Gastrocnemius medialis (tissue), 4 donors: ENCODE measurements at regions not wholly inside any gene's neighbourhood (a gene's known extent, or its start where the extent isn't known, plus 50 kb on each side); places are given as distances from the start of the nearest gene placed in this dataset.
A peak's percentile ranks its signal among the peaks of the same experiment; 100 is the strongest.

ENCODE experiments used
- ATAC-seq, 2 donors: fragments of 150-250 bp; one replicate each; pipeline ENCODE4 v1.9.1; 2016
- DNase-seq, 2 donors: peaks; one replicate each; pipeline ENCODE4 v3.0.0-alpha.2; 2019
- H3K27ac ChIP-seq, 4 donors: fragments of 200-600 bp; sonication (generic); 1 replicate in 1 of 4; 2 replicates in 3 of 4; pipeline ENCODE4 v1.5.1; 2016 to 2018; ENCODE audit warnings: mild to moderate bottlenecking in 2 of 4, moderate library complexity in 1 of 4
- H3K27me3 ChIP-seq, 3 donors: fragments of 200-600 bp; sonication (generic) in 2 of 3; 1 replicate in 1 of 3; 2 replicates in 2 of 3; pipeline versions ENCODE4 v1.5.1 to v1.6.0; 2016 to 2019; ENCODE audit warnings: mild to moderate bottlenecking in 1 of 3, moderate library complexity in 1 of 3
- H3K36me3 ChIP-seq, 2 donors: fragments of 200-600 bp; sonication (generic) in 1 of 2; one replicate each; pipeline ENCODE4 v1.5.1; 2017 to 2018
- H3K4me1 ChIP-seq, 2 donors: fragments of 200-600 bp; sonication (generic) in 1 of 2; one replicate each; pipeline ENCODE4 v1.5.1; 2016 to 2017; ENCODE audit warnings: mild to moderate bottlenecking in 2 of 2
- H3K4me3 ChIP-seq, 4 donors: fragments of 200-600 bp; sonication (generic) in 3 of 4; 1 replicate in 1 of 4; 2 replicates in 3 of 4; pipeline ENCODE4 v1.5.1; 2016 to 2019; ENCODE audit warnings: mild to moderate bottlenecking in 2 of 4
- H3K9me3 ChIP-seq, 3 donors: fragments of 200-600 bp; sonication (generic) in 2 of 3; 1 replicate in 1 of 3; 2 replicates in 2 of 3; pipeline ENCODE4 v1.5.1; 2016 to 2019
- POLR2A ChIP-seq, 2 donors: fragments of 450-650 bp; IDR thresholded peaks; one replicate each; pipeline ENCODE4 v1.6.1; 2017; ENCODE audit warnings: antibody characterized with exemption in 2 of 2, mild to moderate bottlenecking in 2 of 2, moderate library complexity in 2 of 2
- in situ Hi-C, 4 donors: fragments of 200-750 bp; cut with MboI; loops; one replicate each; pipeline versions ENCODE4 v1.15.0 to v1.8.0; 2017; ENCODE audit warnings: low sequenced_read_pairs in 4 of 4
- intact Hi-C: fragments of 100-400 bp; cut with DNase I; formaldehyde crosslinking; loops from one replicate; pipeline ENCODE4 v1.15.1; 2023; ENCODE audit warnings: low total_unique reads
- TF ChIP-seq, protein P1 (sequence below), 5 experiments: fragments of 450-650 bp in 3 of 5; fragments of 200-600 bp in 2 of 5; sonication (generic) in 2 of 5; IDR thresholded peaks in 4 of 5; conservative IDR thresholded peaks in 1 of 5; 1 replicate in 4 of 5; 2 replicates in 1 of 5; pipeline ENCODE4 v1.5.1; 2016 to 2019; ENCODE audit warnings: antibody characterized with exemption in 5 of 5, mild to moderate bottlenecking in 3 of 5, moderate library complexity in 3 of 5

DNA sequence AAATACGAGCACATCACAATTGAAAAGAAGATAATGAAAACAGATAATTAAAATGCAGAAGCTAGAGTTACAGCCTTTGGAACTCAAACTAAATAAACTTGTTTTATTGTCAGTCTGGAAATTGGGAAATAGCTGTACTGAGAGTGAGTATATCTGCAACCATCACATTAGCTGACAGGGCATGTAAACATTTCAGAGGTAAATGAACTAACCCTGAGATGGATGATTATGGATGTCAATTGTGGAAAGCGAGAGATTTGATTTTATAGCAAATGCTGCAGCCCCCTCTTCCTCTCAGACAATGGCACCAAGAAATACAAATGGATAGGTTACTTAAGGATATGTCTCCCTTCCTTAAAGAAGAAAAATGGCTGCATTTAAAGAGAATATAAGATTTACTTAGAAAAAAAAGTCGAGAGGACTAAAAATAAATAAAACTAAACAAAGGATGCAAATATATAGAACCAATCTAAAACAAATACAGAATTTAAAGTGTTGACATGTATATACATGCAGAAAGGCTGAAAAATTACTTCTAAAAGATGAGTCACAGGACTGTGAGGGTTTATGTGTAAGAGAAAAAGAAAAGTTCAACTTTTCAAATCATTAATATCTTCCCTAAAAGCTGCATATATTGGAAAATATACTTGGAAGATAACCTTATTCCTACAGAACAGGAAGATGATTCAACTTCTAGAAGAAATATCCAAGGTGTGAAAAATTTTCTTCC, 120.3 kb upstream of the FLRT2 start:
- ATAC-seq (no peak), DNase-seq (no peak)
- H3K27me3 ChIP-seq = no peaks in the 10 kb centered on the region
- H3K9me3 ChIP-seq = no peaks in the 10 kb centered on the region
- TF ChIP-seq, protein P1, sequence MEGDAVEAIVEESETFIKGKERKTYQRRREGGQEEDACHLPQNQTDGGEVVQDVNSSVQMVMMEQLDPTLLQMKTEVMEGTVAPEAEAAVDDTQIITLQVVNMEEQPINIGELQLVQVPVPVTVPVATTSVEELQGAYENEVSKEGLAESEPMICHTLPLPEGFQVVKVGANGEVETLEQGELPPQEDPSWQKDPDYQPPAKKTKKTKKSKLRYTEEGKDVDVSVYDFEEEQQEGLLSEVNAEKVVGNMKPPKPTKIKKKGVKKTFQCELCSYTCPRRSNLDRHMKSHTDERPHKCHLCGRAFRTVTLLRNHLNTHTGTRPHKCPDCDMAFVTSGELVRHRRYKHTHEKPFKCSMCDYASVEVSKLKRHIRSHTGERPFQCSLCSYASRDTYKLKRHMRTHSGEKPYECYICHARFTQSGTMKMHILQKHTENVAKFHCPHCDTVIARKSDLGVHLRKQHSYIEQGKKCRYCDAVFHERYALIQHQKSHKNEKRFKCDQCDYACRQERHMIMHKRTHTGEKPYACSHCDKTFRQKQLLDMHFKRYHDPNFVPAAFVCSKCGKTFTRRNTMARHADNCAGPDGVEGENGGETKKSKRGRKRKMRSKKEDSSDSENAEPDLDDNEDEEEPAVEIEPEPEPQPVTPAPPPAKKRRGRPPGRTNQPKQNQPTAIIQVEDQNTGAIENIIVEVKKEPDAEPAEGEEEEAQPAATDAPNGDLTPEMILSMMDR (IDR thresholded peaks at IDR 0.05 in 4 of 5, conservative IDR thresholded peaks at IDR 0.05 in 1 of 5) = no peak
- no peak for TF ChIP-seq POLR2A (IDR thresholded peaks at IDR 0.05)
- H3K4me1 ChIP-seq = no peaks in the 10 kb centered on the region
- intact Hi-C loops (no loop called here), in situ Hi-C loops (no loop called here)
- H3K27ac ChIP-seq = no peak overlapping the region
- no peaks in the 10 kb centered on the region for H3K36me3 ChIP-seq
- H3K4me3 ChIP-seq = no peak overlapping the region

DNA sequence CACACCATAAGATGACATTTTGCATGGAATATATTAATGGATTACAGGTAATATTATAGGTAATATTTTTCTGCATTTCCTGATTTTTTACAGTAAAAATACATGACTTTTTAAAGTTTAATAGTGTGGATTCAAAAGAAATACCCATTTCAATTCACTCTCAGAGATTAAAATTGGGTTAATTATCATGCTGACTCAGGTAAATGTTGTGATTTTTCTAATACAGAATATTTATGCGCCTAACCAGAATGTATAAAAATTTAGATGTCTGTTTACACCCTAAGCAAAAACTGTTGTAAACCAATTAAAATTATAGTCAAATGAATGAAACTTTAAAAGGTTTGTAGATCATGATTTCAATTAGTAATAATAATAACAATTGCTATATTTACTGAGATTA, 117.2 kb upstream of the FLRT2 start:
- H3K36me3 ChIP-seq = no peaks in the 10 kb centered on the region
- H3K27ac ChIP-seq = no peak overlapping the region
- no peak for DNase-seq
- no peak for ATAC-seq
- no peak for TF ChIP-seq POLR2A (IDR thresholded peaks at IDR 0.05)
- TF ChIP-seq, protein P1 (IDR thresholded peaks at IDR 0.05 in 4 of 5, conservative IDR thresholded peaks at IDR 0.05 in 1 of 5) = no peak
- intact Hi-C loops = no loop called here
- H3K27me3 ChIP-seq = no peaks in the 10 kb centered on the region
- H3K4me1 ChIP-seq = peaks cover 0 to 5% of the 10 kb centered on the region in 2 donors
- no peak overlapping the region for H3K4me3 ChIP-seq
- no peaks in the 10 kb centered on the region for H3K9me3 ChIP-seq
- in situ Hi-C loops = no loop called here

DNA sequence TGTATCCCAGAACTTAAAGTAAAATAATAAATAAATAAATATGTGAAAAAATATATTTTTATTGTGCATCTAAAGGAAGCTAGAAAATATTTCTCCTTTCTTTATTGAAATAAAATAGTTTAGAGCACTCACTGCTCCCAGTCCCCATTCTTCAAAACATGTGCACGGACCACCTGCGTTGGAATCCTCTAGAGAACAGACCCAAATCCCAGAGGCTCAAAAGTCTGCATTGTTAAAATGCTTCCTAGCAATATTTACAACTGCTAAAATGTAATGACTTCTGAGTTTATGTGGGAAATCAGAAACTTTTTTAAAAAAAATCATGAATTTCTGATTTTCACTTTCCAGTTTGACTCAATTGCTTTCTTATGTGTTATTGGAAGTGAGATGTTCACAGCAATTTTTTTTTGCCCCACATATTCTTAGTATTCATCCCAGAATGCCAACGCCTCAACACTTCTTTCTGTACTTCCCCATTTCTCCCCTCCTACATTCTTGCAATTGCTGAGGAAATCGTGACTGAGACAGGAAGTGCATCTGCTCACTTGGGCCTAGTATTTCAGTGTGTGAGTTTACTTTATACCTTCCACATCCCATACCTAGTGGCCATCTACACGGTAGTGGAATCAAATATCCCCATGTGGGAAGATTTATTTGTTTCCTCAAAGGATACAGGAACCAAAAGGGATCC, 116.0 kb upstream of the FLRT2 start:
- ATAC-seq (no peak), DNase-seq (no peak)
- in situ Hi-C loops (no loop called here), intact Hi-C loops (loop anchor here (2.0 kb wide), 1 partner anchor 115 kb away; no protein-coding TSS in a partner anchor)
- Histone ChIP-seq H3K4me1 (peaks cover 0 to 5% of the 10 kb centered on the region in 2 donors), H3K4me3 (no peak overlapping the region), H3K36me3 (no peaks in the 10 kb centered on the region), H3K27ac (no peak overlapping the region), H3K27me3 (no peaks in the 10 kb centered on the region), H3K9me3 (no peaks in the 10 kb centered on the region)
- no peak for TF ChIP-seq POLR2A (IDR thresholded peaks at IDR 0.05)

DNA sequence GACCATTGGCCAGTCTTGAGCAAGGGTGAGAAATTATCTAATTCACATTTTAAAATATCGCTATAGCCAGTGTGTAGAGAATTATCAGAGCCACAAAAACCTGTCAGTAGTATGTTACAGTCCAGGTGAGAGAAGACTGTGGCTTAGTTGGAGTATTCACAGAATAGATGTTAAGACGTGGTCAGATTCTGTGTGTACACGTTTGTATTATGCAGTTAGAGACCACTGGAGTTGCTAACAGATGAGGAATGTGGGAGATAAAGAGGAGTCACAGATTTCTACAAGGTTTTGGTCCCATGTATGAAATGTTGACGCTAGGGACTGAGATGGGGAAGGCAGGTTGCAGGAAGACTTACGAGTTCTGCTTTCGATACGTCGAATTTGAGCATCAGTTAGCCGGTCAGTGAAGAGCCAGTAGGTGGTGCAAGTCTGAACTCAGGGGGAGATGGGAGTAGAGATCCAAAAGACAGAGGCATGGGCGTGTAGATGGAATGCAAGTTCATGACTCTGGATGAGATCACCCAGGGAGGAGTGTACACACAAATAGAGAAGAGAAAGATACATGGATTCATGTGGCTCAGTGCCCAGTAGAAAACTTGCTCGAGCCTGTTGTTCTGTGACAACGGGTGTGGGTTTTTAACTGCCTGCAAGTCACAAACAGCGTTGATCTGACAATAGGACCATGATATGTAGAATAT, 114.8 kb upstream of the FLRT2 start:
- DNase-seq (peak; percentile 6 to 19), ATAC-seq (peak; percentile 77 to 85)
- Histone ChIP-seq H3K4me1 (peaks cover 0 to 5% of the 10 kb centered on the region in 2 donors), H3K27ac (no peak overlapping the region), H3K27me3 (no peaks in the 10 kb centered on the region), H3K9me3 (no peaks in the 10 kb centered on the region), H3K36me3 (no peaks in the 10 kb centered on the region), H3K4me3 (no peak overlapping the region)
- in situ Hi-C loops (no loop called here), intact Hi-C loops (loop anchor here (2.0 kb wide), 1 partner anchor 114 kb away; no protein-coding TSS in a partner anchor)
- TF ChIP-seq POLR2A (IDR thresholded peaks at IDR 0.05) = no peak
- TF ChIP-seq, protein P1 (IDR thresholded peaks at IDR 0.05 in 4 of 5, conservative IDR thresholded peaks at IDR 0.05 in 1 of 5) = peak in 1 of 5 experiments; percentile 15

- TF ChIP-seq, protein P1 (IDR thresholded peaks at IDR 0.05 in 4 of 5, conservative IDR thresholded peaks at IDR 0.05 in 1 of 5) = no peak
- no peak for TF ChIP-seq POLR2A (IDR thresholded peaks at IDR 0.05)
- DNase-seq (no peak), ATAC-seq (peak in 1 of 2 donors; percentile 48)
- intact Hi-C loops (no loop called here), in situ Hi-C loops (no loop called here)
- no peak overlapping the region for H3K4me3 ChIP-seq
- no peaks in the 10 kb centered on the region for H3K27me3 ChIP-seq
- no peaks in the 10 kb centered on the region for H3K9me3 ChIP-seq
- H3K4me1 ChIP-seq = peaks cover 0 to 5% of the 10 kb centered on the region in 2 donors
- H3K27ac ChIP-seq = no peak overlapping the region
- H3K36me3 ChIP-seq = no peaks in the 10 kb centered on the region
Measured at GRCh38 chr14:85416771-85417170, 113.2 kb upstream of the FLRT2 start.
